HG02981 (cell line): ENCODE measurements at regions not wholly inside any gene's neighbourhood (a gene's known extent, or its start where the extent isn't known, plus 50 kb on each side); places are given as distances from the start of the nearest gene placed in this dataset.

Experiments used
- ATAC-seq: cut with Tn5 transposase; IDR thresholded peaks from one replicate; pipeline ENCODE4 v1.9.1; 2021; ENCODE audit warnings: mild to moderate bottlenecking, moderate library complexity; ENCODE audit not compliant: unreplicated experiment

GRCh38 chr10:42998481-42999384 is 78.1 kb upstream of the RET start:
- ATAC-seq: no peak

- ATAC-seq: no peak
These were observed 77.4 kb upstream of the RET start for GRCh38 chr10:42999385-43000020.

DNA sequence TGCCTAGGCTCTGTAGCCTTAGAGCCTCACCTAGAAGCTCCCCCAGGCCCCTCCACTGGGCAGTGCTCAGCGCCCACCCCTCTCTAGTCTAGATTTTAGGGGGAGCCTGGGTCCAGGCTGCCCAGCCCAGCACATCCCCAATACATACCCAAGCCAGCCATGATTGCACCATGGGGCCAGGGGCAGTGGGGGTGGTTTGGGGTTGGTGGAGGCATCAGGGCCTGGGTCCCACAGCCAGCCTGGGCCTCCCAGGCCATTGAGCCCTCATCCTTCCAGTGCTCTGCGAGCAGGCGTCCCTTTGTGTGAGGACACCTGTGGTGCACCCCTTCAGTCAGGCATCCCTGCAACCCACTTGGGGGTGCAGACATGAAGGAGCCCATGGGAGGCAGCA is 76.9 kb upstream of the RET start:
- ATAC-seq: no peak

DNA sequence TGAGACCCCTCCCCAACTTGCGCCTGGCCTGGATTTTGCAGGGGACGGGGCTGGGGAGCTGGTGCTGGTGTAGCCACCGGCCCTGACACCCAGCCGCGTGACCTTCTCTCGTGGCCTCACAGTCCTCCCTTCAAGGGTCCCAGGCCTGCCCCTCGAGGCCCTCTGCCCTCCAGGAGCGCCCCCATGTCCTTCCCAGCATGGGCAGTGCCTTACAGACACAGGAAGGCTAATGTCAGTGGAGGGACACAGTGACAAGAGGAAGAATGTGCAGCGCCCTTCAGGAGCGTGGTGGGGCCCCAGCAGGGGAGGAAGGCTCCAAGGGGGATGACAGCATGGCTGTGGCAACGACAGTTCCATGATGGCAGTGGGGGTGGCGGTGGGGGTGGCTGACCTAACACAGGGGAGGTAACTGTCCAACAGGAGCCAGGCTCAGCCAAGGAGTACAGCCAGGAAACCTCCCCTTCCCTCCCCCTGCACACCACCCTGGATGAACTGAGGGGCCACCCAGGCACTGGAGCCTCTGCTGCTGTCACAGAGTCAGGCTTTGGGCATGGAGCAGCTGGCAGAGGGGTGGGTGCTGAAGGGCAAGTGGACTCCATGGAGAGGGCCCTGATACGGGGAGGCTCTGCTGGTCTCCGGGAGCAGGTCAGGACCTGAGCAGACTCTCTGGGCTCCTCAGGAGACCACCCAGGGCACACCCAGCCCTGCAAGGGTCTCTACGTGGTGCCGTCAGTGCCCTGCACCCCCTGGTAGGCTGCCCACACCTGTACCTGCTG is 76.0 kb upstream of the RET start:
- no peak for ATAC-seq

DNA sequence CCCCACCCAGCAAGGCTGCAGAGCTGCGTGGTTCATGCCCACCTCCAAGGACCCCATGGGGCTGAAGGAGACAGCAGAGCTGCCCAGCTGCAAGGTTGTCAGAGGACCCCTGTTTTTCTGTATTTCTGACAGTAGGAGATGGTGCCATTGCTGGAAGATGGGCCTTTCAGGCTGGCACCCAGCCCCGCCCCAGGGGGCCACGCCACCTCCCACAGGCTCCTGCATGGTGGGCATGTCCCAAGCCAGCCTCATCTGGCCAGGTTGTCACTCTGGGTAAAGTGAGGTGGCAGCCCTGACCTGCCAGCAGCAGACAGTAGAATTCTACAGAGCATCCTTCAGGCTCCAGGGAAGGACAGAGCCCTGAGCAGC is 75.5 kb upstream of the RET start:
- no peak for ATAC-seq

GRCh38 chr10:43002596-43002995 is 74.3 kb upstream of the RET start:
- ATAC-seq: no peak

- ATAC-seq: no peak
These were observed 70.4 kb upstream of the RET start for GRCh38 chr10:43006490-43006889.

GRCh38 chr10:43012578-43012977 is 64.3 kb upstream of the RET start:
- no peak for ATAC-seq

- peak; percentile 50 for ATAC-seq
These were observed 63.8 kb upstream of the RET start for GRCh38 chr10:43013065-43013464.

DNA sequence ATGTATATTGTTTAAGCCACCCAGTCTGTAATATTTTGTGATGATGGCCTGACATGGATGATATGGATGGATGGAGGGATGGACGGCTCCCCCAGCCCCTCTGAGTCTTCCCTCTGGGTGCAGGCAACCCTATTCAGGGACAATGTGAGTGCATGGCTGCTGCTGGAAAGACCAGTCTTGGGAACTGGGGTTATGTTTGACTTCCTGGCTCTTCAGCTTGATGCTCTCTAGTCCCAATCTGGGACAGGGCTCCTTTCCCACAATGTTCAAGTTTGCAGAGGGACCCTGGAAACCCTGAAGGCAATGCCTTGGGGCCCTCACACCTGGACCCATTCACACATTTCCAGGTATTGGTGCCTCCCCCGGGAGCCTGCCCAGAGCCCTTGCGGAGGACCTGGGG is 52.3 kb upstream of the RET start:
- no peak for ATAC-seq

GRCh38 chr10:43024942-43025700 is 51.7 kb upstream of the RET start:
- no peak for ATAC-seq

DNA sequence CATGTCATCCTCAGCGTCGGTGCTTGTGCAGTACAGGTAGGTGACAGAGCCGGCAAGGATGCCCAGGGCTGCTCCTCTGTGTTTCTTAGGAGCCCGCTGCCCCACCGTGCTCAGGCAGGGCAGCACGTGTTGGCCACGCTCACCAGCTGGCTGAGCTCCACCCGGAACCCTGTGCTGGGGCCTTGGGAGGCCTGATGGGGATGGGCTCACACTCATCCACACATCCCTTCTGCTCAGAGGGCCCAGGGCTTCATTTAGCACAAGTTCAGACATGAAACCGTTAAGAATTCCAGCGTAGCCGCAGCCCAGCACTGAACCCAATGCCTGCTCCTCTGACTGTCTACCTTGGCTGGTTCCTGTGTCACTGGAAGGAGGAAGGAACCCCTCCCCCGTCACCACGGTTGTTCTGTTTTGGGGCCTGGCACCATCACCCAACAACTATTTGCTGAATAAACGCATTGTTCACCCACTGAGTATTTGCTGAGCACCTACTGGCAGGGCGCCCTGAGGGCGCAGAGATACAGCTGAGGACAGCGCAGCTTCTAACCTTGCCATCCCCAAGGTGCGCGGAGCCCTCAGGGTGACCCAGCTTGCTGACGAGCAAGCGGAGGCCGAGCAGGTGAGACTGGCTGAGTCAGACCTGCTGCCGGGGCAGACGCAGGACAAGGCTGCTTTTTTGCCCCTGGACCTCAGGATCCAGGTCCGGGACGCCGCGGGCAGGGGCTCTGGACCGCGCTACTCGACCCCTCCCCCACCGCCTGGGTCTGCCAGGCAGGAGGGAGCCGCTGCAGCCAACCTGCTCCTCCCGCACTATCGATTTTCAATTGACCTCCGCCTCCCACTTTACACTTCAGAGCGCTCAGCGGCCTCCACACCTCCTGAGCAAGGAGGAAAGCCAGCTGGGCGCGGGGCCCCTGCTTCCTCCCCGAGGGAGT is 50.6 kb upstream of the RET start:
- no peak for ATAC-seq
